ENCODE measurements at regions not wholly inside any gene's neighbourhood (a gene's known extent, or its start where the extent isn't known, plus 50 kb on each side); places are given as distances from the start of the nearest gene placed in this dataset.
"Not testable (repeated sequence)": the region's sequence is repeated elsewhere in the genome, so short reads cannot be mapped to it uniquely, and the experiment has no call there.

GRCh38 chr2:111424851-111425309 is 304.2 kb downstream of the BCL2L11 start:
- DNase-seq (ENCODE audit: low read depth), result not testable (repeated sequence)

GRCh38 chr2:111425789-111426201 is 305.1 kb downstream of the BCL2L11 start:
- DNase-seq (ENCODE audit: low read depth), result not testable (repeated sequence)

- DNase-seq (ENCODE audit: low read depth), result not testable (repeated sequence)
Measured at GRCh38 chr2:111427346-111427745, 306.6 kb downstream of the BCL2L11 start.

GRCh38 chr2:111428915-111429314 is 308.2 kb downstream of the BCL2L11 start:
- not testable (repeated sequence) for DNase-seq (ENCODE audit: low read depth)

GRCh38 chr2:111429353-111429752 is 308.6 kb downstream of the BCL2L11 start:
- DNase-seq (ENCODE audit: low read depth), result not testable (repeated sequence)

GRCh38 chr2:111430817-111431661 is 310.3 kb downstream of the BCL2L11 start:
- DNase-seq (ENCODE audit: low read depth), result not testable (repeated sequence)

DNA sequence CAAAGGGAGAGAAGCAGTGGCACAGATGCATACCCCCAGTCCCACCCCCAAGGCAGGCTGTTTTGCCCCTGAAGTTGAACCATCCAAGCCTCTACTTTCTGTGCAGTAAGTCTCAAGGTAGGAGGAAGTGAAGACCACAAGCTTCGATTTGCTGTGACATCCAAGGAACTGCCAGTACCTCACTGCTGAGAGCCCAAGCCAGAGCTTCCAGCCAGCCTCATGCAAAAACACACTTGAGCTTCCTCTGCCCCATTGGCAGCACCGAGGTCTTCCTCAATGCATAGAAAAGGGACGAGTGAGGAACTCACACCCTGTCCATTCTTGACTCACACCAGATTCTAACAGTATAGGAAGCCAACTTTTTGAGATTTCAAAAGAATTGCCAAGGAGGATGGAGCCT is 311.7 kb downstream of the BCL2L11 start:
- not testable (repeated sequence) for DNase-seq (ENCODE audit: low read depth)

DNA sequence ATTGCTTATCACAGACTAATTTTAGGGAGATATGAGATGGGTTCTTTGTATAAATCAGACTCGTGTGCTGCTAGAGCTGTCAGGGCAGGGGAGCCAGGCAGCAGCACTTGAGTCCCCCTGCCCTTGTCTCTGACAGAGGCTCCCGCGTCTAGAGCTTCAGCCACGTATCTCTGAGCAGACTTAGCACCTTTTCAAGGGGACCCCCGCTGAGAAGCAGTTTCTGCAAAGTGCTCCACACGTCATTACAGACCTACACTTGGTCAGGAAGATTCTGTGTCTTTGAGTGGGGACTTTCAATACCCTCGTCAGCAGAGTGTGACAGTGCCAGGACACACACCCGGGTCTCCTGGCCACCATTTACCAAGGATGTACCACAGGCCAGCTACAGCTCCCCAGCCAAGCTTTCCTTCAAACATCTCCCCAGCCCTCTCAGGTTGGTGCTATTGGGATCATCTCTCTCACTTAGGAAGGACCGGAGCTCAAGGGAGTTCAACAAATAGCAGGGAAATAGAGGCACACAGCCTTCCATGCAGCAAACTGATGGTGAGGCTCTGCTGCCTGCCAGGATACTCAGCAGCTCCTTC is 312.3 kb downstream of the BCL2L11 start:
- not testable (repeated sequence) for DNase-seq (ENCODE audit: low read depth)

DNA sequence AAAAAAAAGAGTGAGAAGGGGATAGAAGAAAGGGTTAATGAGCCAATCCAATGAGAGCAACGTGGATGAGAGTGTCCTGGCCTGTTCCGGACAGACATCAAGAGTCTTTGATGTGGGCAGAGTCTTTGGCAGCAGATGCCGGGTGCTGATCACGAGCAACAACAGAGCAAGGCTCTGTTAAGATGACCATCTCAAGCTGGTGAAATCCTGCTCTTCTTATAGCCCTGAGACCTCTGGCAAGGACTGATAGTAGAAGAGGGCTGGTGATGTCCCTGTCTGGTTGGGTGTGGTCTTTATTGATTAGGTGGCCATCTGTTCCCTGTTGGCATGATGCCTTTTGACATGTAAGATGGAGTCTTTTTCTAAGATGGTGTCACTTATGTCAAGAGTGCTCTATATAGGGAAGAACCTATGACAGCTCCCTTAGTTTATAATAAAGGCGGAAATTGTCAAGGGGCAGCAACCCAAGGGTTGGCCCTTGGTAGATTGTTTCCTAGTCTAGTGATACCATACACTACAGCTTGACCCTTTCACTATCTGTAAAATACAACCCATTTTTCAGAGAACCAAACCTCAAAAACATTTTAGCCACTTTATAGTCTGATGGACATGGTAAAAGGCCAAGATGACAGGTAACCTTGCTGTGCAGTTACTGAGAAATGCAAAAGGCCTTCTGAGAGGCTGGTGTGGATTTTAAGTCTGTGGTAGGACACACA is 313.3 kb downstream of the BCL2L11 start:
- not testable (repeated sequence) for DNase-seq (ENCODE audit: low read depth)

DNA sequence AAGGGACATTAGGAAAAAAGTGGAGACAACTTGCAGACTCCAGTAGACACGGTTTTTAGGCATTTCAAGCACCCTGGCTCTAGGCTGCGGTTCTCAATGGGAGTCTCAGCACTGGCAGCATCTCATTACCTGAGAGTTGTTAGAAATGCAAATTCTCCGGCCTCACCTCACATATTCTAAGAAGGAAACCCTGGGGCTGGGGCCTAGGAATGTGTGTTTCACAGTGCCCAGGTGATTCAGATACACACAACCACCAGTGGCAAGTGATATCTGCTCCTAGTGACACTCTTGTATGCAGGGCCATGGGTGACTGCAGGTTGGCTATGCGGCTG is 313.9 kb downstream of the BCL2L11 start:
- DNase-seq (ENCODE audit: low read depth), result not testable (repeated sequence)

DNA sequence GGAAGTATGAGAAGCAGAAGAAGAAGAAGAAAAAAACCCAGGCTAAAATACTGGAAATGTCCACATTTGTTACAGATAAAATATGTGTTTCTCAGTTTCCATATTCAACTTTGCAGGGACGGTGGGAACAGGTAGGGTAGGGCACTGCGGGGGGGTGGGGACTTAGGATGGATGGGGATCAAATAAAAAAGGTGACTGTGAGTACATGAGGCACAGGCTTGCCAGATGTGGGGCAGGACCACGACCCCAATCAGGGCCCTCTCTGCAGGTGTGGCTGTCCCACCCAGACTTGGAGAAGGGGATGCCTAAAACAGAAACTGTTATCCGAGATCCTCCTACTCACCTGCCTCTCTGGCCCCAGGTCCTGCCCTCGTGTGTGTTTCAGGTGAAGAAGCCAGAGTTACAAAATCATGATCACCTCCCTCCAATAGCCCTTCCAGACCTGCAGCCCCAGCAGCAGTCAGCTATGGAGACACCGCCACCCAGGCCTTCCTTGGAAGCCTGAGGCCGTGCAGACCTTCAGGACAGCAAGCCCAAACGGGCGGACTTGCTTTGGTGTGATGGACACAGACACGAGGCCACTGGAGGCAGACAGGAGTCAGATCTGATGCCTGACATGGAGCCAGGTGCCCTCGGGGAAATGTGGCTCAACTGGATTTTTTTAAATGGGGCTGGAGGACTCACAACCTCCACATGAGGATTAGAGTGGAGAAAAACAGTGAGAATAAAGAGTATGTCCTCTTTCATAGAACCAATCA is 315.0 kb downstream of the BCL2L11 start:
- not testable (repeated sequence) for DNase-seq (ENCODE audit: low read depth)

- DNase-seq (ENCODE audit: low read depth), result not testable (repeated sequence)
Measured at GRCh38 chr2:111436411-111436810, 315.7 kb downstream of the BCL2L11 start.

GRCh38 chr2:111437288-111437990 is 316.7 kb downstream of the BCL2L11 start:
- DNase-seq (ENCODE audit: low read depth), result not testable (repeated sequence)

GRCh38 chr2:111438161-111438560 is 317.4 kb downstream of the BCL2L11 start:
- not testable (repeated sequence) for DNase-seq (ENCODE audit: low read depth)

- DNase-seq (ENCODE audit: low read depth), result not testable (repeated sequence)
Measured at GRCh38 chr2:111439237-111439636, 318.5 kb downstream of the BCL2L11 start.

- DNase-seq (ENCODE audit: low read depth), result not testable (repeated sequence)
Measured at GRCh38 chr2:111441614-111442013, 320.9 kb downstream of the BCL2L11 start.

DNA sequence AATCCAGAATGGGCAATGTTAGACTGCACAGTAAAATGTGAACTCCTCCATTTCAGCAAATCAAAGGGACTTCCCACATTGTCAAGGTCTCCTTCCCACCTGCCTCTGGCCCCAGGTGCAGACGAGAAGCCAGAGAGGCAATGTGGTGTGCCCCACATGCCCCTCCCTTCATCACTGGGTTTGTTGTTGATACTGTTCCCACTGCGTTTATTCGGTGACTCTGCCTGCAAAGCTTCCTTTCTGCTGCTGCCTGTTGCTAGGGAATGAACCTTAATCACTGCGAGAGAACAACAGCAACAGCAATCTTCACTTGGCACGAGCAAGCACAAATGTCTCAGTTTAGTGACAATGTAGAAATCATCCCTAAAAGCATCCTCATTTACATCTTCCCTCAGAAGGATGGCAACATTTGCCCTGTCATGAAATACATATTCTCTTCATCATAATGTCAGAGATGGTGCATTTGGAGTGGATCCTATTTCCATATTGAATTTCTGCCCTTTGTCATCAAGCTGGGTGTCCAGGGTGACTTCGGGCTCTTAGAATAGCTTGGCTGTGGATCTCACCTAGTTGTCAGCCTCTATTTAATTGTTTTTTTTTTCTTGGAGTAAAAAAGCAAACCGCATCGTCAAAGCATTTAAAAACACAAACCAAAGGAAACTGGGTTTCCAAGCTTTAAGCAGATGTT is 322.2 kb downstream of the BCL2L11 start:
- not testable (repeated sequence) for DNase-seq (ENCODE audit: low read depth)

DNA sequence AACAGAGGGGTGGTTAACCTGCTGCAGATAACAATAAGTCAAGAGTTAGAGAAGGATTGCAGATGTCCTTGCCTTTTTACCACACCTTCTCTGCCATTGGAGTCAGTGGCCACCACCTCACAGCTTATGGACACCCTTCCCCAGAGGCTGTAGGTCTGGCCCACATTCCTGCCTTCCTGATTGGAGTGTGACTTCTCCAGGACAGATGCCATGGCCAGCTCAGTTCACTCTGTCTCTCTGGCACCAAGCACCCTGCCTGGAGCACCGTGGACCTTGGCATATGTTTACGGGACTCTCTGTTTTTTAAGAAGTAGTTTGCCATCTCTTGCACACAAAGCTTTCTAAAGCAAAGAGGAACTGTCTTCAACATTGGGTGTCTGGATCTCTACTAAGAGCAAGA is 323.8 kb downstream of the BCL2L11 start:
- not testable (repeated sequence) for DNase-seq (ENCODE audit: low read depth)

DNA sequence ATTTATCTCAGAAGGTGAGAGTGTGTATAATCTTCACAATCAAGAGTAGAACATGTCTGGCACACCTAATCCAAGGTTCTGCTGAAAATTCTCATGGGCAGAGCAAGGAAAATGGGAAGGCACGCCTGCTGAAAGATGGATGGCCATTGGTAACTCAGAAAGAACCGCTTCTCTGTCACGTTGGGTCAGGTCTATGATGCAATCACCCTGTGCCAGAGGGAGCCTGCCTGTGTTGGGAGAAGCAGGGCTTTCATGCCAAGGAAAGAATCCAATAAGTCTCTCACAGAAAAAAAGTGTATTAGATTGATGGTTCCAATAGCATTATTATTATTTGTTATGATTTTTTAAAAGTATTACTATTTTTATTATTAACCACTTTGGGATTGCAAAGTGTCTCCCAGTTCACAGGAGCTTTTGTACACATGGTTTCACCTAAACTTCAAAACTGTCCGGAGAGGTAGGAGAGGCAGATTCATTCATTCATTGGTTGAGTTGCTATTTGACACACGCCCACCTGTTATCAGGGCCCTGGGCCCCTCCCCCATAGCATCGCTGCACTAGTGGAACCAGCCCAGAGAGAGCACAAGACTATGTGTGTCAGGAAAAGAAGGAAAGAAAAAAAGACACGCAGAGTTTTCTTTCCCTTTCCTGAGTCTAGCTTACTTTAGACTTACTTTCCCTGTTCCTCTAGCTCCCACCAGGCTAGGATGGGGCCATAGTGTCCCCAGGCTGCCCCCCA is 324.6 kb downstream of the BCL2L11 start:
- DNase-seq (ENCODE audit: low read depth), result not testable (repeated sequence)

- not testable (repeated sequence) for DNase-seq (ENCODE audit: low read depth)
Measured at GRCh38 chr2:111445941-111446340, 325.2 kb downstream of the BCL2L11 start.

Data from M059J (cell line).